M059J (cell line): ENCODE measurements at regions not wholly inside any gene's neighbourhood (a gene's known extent, or its start where the extent isn't known, plus 50 kb on each side); places are given as distances from the start of the nearest gene placed in this dataset.
"Not testable (repeated sequence)": the region's sequence is repeated elsewhere in the genome, so short reads cannot be mapped to it uniquely, and the experiment has no call there.

ENCODE experiments used
- DNase-seq: peaks from one replicate; pipeline ENCODE4 v3.0.0-alpha.2; 2012; ENCODE audit warnings: low read depth

GRCh38 chr3:166526881-166527280, 689.7 kb upstream of the BCHE start:
- no peak for DNase-seq

GRCh38 chr3:166522017-166522416, 684.8 kb upstream of the BCHE start:
- DNase-seq: no peak

- DNase-seq: no peak
These were observed 682.2 kb upstream of the BCHE start for GRCh38 chr3:166519443-166519842.

- DNase-seq: no peak
These were observed 680.8 kb upstream of the BCHE start for GRCh38 chr3:166518040-166518439.

- no peak for DNase-seq
These were observed 673.2 kb upstream of the BCHE start for GRCh38 chr3:166510382-166510781.

- not testable (repeated sequence) for DNase-seq
These were observed 663.2 kb upstream of the BCHE start for GRCh38 chr3:166500420-166500819.

GRCh38 chr3:166499636-166500035, 662.4 kb upstream of the BCHE start:
- no peak for DNase-seq

GRCh38 chr3:166498446-166498845, 661.2 kb upstream of the BCHE start:
- peak; percentile 18 for DNase-seq

- no peak for DNase-seq
These were observed 652.6 kb upstream of the BCHE start for GRCh38 chr3:166489826-166490225.

- no peak for DNase-seq
These were observed 651.9 kb upstream of the BCHE start for GRCh38 chr3:166488977-166489672.

- DNase-seq: no peak
These were observed 647.2 kb upstream of the BCHE start for GRCh38 chr3:166484470-166484869.

GRCh38 chr3:166481340-166481739, 644.1 kb upstream of the BCHE start:
- no peak for DNase-seq

- DNase-seq: no peak
These were observed 641.1 kb upstream of the BCHE start for GRCh38 chr3:166478356-166478755.

- DNase-seq: no peak
These were observed 636.3 kb upstream of the BCHE start for GRCh38 chr3:166473501-166473900.

GRCh38 chr3:166472015-166472414, 634.8 kb upstream of the BCHE start:
- DNase-seq: no peak

GRCh38 chr3:166471074-166471767, 634.0 kb upstream of the BCHE start:
- DNase-seq: no peak

- DNase-seq: no peak
These were observed 625.8 kb upstream of the BCHE start for GRCh38 chr3:166462891-166463470.

- DNase-seq: no peak
These were observed 624.4 kb upstream of the BCHE start for GRCh38 chr3:166461626-166462025.

- DNase-seq: no peak
These were observed 620.2 kb upstream of the BCHE start for GRCh38 chr3:166457382-166457781.

GRCh38 chr3:166456286-166456685, 619.1 kb upstream of the BCHE start:
- peak; percentile 40 for DNase-seq

GRCh38 chr3:166455744-166456143, 618.5 kb upstream of the BCHE start:
- DNase-seq: peak; percentile 83

GRCh38 chr3:166453478-166453877, 616.3 kb upstream of the BCHE start:
- no peak for DNase-seq

- DNase-seq: no peak
These were observed 614.8 kb upstream of the BCHE start for GRCh38 chr3:166451997-166452396.
